Adrenal gland (tissue), 9 donors: ENCODE measurements at regions not wholly inside any gene's neighbourhood (a gene's known extent, or its start where the extent isn't known, plus 50 kb on each side); places are given as distances from the start of the nearest gene placed in this dataset.

ENCODE experiments used
- DNase-seq, 7 donors: peaks; one replicate each; pipeline ENCODE4 v3.0.0-alpha.2; 2019 to 2020
- H3K27ac ChIP-seq, 5 donors: fragments of 200-600 bp; sonication (generic) in 4 of 5; 1 replicate in 3 of 5; 2 replicates in 2 of 5; pipeline versions ENCODE4 v1.5.1 to v1.8.0; 2016 to 2020; ENCODE audit warnings: mild to moderate bottlenecking in 1 of 5
- H3K27me3 ChIP-seq: fragments of 200-600 bp; 2 replicates; pipeline ENCODE4 v1.8.0; 2021
- H3K36me3 ChIP-seq, 2 donors: fragments of 200-600 bp; replicated peaks in 1 of 2; 1 replicate in 1 of 2; 2 replicates in 1 of 2; pipeline versions ENCODE4 v1.5.1 to v1.8.0; 2018 to 2022
- H3K4me1 ChIP-seq, 2 donors: fragments of 200-600 bp; replicated peaks in 1 of 2; 1 replicate in 1 of 2; 2 replicates in 1 of 2; pipeline versions ENCODE4 v1.5.1 to v1.8.0; 2018 to 2021
- H3K4me3 ChIP-seq, 4 donors: fragments of 200-600 bp; sonication (generic) in 3 of 4; one replicate each; pipeline ENCODE4 v1.5.1; 2016 to 2018
- H3K9me3 ChIP-seq, 3 donors: fragments of 200-600 bp; sonication (generic) in 1 of 3; replicated peaks in 1 of 3; 1 replicate in 2 of 3; 2 replicates in 1 of 3; pipeline versions ENCODE4 v1.5.1 to v1.8.0; 2016 to 2021
- CTCF ChIP-seq, 6 experiments: fragments of 450-650 bp in 4 of 6; fragments of 200-600 bp in 2 of 6; sonication (generic) in 1 of 6; IDR thresholded peaks; 1 replicate in 5 of 6; 2 replicates in 1 of 6; pipeline versions ENCODE4 v1.5.1 to v1.8.0; 2016 to 2021; ENCODE audit warnings: antibody characterized with exemption in 6 of 6, mild to moderate bottlenecking in 2 of 6, moderate library complexity in 1 of 6
- POLR2A ChIP-seq, 2 donors: fragments of 450-650 bp; IDR thresholded peaks; one replicate each; pipeline ENCODE4 v1.6.1; 2017; ENCODE audit warnings: antibody characterized with exemption in 2 of 2, mild to moderate bottlenecking in 2 of 2, moderate library complexity in 1 of 2
- WGBS, 4 donors: extraction: QIAGEN DNeasy Blood & Tissue Kit in 2 of 4; methylation state at CpG; one replicate each; pipeline versions ENCODE4 v1.1.5 to v1.1.7; 2013 to 2017; 5-methylcytosine and 5-hydroxymethylcytosine counted together
- intact Hi-C, 2 donors: fragments of 100-400 bp; cut with DNase I; formaldehyde crosslinking; loops; one replicate each; pipeline versions ENCODE4 v1.14.1 to v1.15.0; 2022 to 2023
- donor health status: healthy with polysubstance abuse.
- donor health status: Bipolar disorder and iron deficiency.
- donor health status: DM: yes; HTN: yes; CAD: no.
- donor health status: DM: no; HTN: no; CAD: no.
- donor health status: DM: no; HTN: no; CAD: no.

DNA sequence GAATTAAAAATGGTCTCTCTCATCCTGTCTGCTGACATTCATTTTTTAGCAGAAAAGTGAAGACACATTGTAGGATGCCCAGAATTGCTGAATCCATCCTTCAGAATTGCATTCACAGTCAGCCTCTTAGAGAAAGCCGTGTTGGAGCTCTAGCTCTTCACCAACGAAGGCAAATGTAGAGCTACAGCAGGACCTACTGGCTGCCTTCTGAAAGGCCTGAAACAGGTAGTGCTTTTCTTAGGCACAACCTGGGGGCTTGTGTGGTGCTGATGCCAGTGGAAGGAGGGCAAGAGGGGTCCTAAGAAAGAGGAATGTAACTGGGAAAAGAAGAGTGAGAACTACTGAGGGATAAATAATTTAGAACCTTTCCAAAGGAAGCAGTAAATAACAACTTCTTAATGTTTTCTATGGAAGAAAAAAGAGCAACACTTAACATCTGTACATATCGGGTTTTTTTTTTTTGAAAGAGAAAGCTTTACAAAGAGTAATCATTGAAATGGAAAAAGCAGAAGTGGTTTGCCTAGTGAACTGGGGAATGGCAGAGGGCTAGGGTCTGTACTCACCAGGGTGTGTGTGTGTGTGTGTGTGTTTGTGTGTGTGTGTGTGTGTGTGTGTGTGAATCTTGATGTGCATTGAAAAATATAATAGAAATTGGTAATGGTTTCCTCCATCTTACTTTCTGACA, 297.8 kb downstream of the SATB1 start:
- TF ChIP-seq CTCF (IDR thresholded peaks at IDR 0.05) = no peak
- TF ChIP-seq POLR2A (IDR thresholded peaks at IDR 0.05) = no peak
- Histone ChIP-seq H3K36me3 (no peaks in the 10 kb centered on the region), H3K4me1 (no peaks in the 10 kb centered on the region), H3K27me3 (no peaks in the 10 kb centered on the region), H3K4me3 (no peak overlapping the region), H3K27ac (no peak overlapping the region), H3K9me3 (no peaks in the 10 kb centered on the region)
- DNase-seq = no peak
- intact Hi-C loops = no loop called here
- 63 to 72% (median 67%) methylated on average over 3 of the region's 3 CpGs for WGBS, 4 donors

DNA sequence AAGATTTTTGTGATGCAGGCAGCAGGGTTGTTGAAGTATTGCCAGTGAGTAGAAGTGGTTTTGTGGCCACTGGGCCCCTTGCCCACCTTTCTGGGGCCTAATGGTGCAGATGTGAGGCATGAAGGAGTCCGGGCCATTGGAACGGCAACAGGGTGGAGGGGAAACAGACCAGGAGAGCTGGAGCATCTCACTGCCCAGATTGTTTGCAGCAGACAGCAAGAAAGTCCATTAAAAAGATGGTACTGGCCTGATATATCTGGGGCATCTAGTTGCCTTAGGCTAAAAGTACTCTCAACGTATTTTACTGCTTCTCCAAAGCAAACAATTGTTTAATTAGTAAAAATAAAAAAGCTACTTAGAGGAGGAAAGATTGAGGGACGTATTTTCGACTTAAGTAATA, 298.4 kb downstream of the SATB1 start:
- Histone ChIP-seq H3K27ac (no peak overlapping the region), H3K36me3 (no peaks in the 10 kb centered on the region), H3K4me3 (no peak overlapping the region), H3K9me3 (no peaks in the 10 kb centered on the region), H3K27me3 (no peaks in the 10 kb centered on the region), H3K4me1 (no peaks in the 10 kb centered on the region)
- TF ChIP-seq POLR2A (IDR thresholded peaks at IDR 0.05) = no peak
- TF ChIP-seq CTCF (IDR thresholded peaks at IDR 0.05) = no peak
- intact Hi-C loops = no loop called here
- DNase-seq = peak in 1 of 7 donors; percentile 54
- 74 to 84% (median 81%) methylated on average over 5 of the region's 5 CpGs for WGBS, 4 donors

DNA sequence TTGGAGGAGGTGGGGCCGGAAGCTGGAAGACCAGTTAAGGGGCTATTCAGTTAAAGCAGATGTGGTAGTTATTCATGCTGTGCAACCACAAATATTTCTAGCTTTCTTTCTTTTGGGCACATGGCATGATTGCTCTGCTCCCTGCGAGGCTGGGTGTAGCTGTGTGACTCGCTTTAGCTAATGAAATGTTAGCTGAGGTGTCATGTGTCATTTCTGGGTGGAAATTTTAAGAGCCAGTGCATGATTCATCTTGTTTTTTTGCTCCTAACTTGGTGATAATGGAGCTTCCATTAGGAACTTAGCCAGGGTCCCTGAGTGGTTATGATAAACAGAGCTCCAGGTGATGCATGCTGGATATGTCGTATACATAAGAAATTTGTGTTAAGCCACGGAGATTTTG, 300.6 kb downstream of the SATB1 start:
- WGBS, 4 donors = 83 to 95% (median 89%) methylated on average over 5 of the region's 5 CpGs

GRCh38 chr3:18122264-18122663, 302.9 kb downstream of the SATB1 start:
- no peaks in the 10 kb centered on the region for H3K9me3 ChIP-seq
- no peak for TF ChIP-seq CTCF (IDR thresholded peaks at IDR 0.05)
- no peak for TF ChIP-seq POLR2A (IDR thresholded peaks at IDR 0.05)
- H3K4me1 ChIP-seq = no peaks in the 10 kb centered on the region
- intact Hi-C loops = no loop called here
- H3K36me3 ChIP-seq = no peaks in the 10 kb centered on the region
- H3K4me3 ChIP-seq = no peak overlapping the region
- WGBS, 4 donors = 63 to 89% (median 81%) methylated on average over 2 of the region's 2 CpGs
- no peaks in the 10 kb centered on the region for H3K27me3 ChIP-seq
- no peak for DNase-seq
- no peak overlapping the region for H3K27ac ChIP-seq

More for the DNA sequence above, 300.6 kb downstream of the SATB1 start:
- Histone ChIP-seq H3K27me3 (no peaks in the 10 kb centered on the region), H3K4me1 (no peaks in the 10 kb centered on the region), H3K4me3 (no peak overlapping the region), H3K9me3 (no peaks in the 10 kb centered on the region), H3K36me3 (no peaks in the 10 kb centered on the region), H3K27ac (no peak overlapping the region)
- DNase-seq = no peak
- intact Hi-C loops = no loop called here
- TF ChIP-seq POLR2A (IDR thresholded peaks at IDR 0.05) = no peak

- intact Hi-C loops = no loop called here
- no peaks in the 10 kb centered on the region for H3K27me3 ChIP-seq
- no peaks in the 10 kb centered on the region for H3K9me3 ChIP-seq
- no peak overlapping the region for H3K27ac ChIP-seq
- 79 to 90% (median 85%) methylated on average over 2 of the region's 2 CpGs for WGBS, 4 donors
- DNase-seq = no peak
- H3K4me3 ChIP-seq = no peak overlapping the region
- H3K36me3 ChIP-seq = no peaks in the 10 kb centered on the region
- TF ChIP-seq POLR2A (IDR thresholded peaks at IDR 0.05) = no peak
- TF ChIP-seq CTCF (IDR thresholded peaks at IDR 0.05) = no peak
- no peaks in the 10 kb centered on the region for H3K4me1 ChIP-seq
These were observed 304.1 kb downstream of the SATB1 start for GRCh38 chr3:18121020-18121419.
